Left lung (tissue), 4 donors: ENCODE measurements at regions not wholly inside any gene's neighbourhood (a gene's known extent, or its start where the extent isn't known, plus 50 kb on each side); places are given as distances from the start of the nearest gene placed in this dataset.

ENCODE experiments used
- ATAC-seq: fragments of 200-7000 bp; cut with Tn5 transposase; one replicate; pipeline ENCODE4 v1.9.1; 2020; ENCODE audit warnings: moderate library complexity
- DNase-seq, 4 donors: peaks; one replicate each; pipeline ENCODE4 v3.0.0-alpha.2; 2013 to 2020
- H3K27ac ChIP-seq, 2 donors: fragments of 200-600 bp; sonication (generic) in 1 of 2; one replicate each; pipeline versions ENCODE4 v1.5.0 to v1.8.0; 2020 to 2021
- H3K27me3 ChIP-seq, 2 donors: fragments of 200-600 bp; sonication (generic) in 1 of 2; one replicate each; pipeline versions ENCODE4 v1.5.0 to v1.8.0; 2020 to 2021
- H3K36me3 ChIP-seq, 2 donors: fragments of 200-600 bp; sonication (generic) in 1 of 2; one replicate each; pipeline versions ENCODE4 v1.5.0 to v1.8.0; 2020 to 2021
- H3K4me1 ChIP-seq, 2 donors: fragments of 200-600 bp; one replicate each; pipeline ENCODE4 v1.8.0; 2021
- H3K4me3 ChIP-seq, 2 donors: fragments of 200-600 bp; sonication (generic) in 1 of 2; one replicate each; pipeline versions ENCODE4 v1.5.0 to v1.8.0; 2020 to 2021; ENCODE audit warnings: mild to moderate bottlenecking in 1 of 2
- H3K9me3 ChIP-seq, 2 donors: fragments of 200-600 bp; sonication (generic) in 1 of 2; one replicate each; pipeline versions ENCODE4 v1.5.0 to v1.8.0; 2020 to 2021
- CTCF ChIP-seq, 2 donors: fragments of 200-600 bp; sonication (generic) in 1 of 2; IDR thresholded peaks; one replicate each; pipeline versions ENCODE4 v1.5.0 to v1.8.0; 2021; ENCODE audit warnings: antibody characterized with exemption in 2 of 2
- intact Hi-C, 2 donors: fragments of 100-400 bp; cut with DNase I; formaldehyde crosslinking; loops; one replicate each; pipeline versions ENCODE4 v1.11.2 to v1.14.2; 2022
- donor health status: DM: no; HTN: yes; CAD: no.
- donor health status: DM: no; HTN: no; CAD: no.

GRCh38 chr15:38626443-38627050, 61.9 kb upstream of the RASGRP1 start:
- TF ChIP-seq CTCF (IDR thresholded peaks at IDR 0.05), result no peak
- no peaks in the 10 kb centered on the region for H3K27me3 ChIP-seq
- no peak overlapping the region for H3K4me3 ChIP-seq
- intact Hi-C loops, result no loop called here
- no peak for DNase-seq
- H3K27ac ChIP-seq, result no peak overlapping the region
- ATAC-seq, result peak; percentile 19
- H3K4me1 ChIP-seq, result peaks cover 2 to 4% of the 10 kb centered on the region in 2 donors
- no peaks in the 10 kb centered on the region for H3K9me3 ChIP-seq
- no peaks in the 10 kb centered on the region for H3K36me3 ChIP-seq

- no peak for ATAC-seq
These were observed 63.2 kb upstream of the RASGRP1 start for GRCh38 chr15:38627689-38628277.

GRCh38 chr15:38631119-38632075, 66.8 kb upstream of the RASGRP1 start:
- H3K4me3 ChIP-seq, result no peak overlapping the region
- peaks cover 0 to 1% of the 10 kb centered on the region in 2 donors for H3K4me1 ChIP-seq
- TF ChIP-seq CTCF (IDR thresholded peaks at IDR 0.05), result no peak
- H3K36me3 ChIP-seq, result no peaks in the 10 kb centered on the region
- DNase-seq (no peak), ATAC-seq (peak; percentile 50)
- H3K9me3 ChIP-seq, result no peaks in the 10 kb centered on the region
- no peak overlapping the region for H3K27ac ChIP-seq
- intact Hi-C loops, result no loop called here
- H3K27me3 ChIP-seq, result no peaks in the 10 kb centered on the region

More at GRCh38 chr15:38627689-38628277, 63.2 kb upstream of the RASGRP1 start:
- H3K4me3 ChIP-seq, result no peak overlapping the region
- no peaks in the 10 kb centered on the region for H3K9me3 ChIP-seq
- no peak overlapping the region for H3K27ac ChIP-seq
- intact Hi-C loops, result no loop called here
- no peaks in the 10 kb centered on the region for H3K36me3 ChIP-seq
- peaks cover 2 to 4% of the 10 kb centered on the region in 2 donors for H3K4me1 ChIP-seq
- no peak for TF ChIP-seq CTCF (IDR thresholded peaks at IDR 0.05)
- no peak for DNase-seq
- no peaks in the 10 kb centered on the region for H3K27me3 ChIP-seq

DNA sequence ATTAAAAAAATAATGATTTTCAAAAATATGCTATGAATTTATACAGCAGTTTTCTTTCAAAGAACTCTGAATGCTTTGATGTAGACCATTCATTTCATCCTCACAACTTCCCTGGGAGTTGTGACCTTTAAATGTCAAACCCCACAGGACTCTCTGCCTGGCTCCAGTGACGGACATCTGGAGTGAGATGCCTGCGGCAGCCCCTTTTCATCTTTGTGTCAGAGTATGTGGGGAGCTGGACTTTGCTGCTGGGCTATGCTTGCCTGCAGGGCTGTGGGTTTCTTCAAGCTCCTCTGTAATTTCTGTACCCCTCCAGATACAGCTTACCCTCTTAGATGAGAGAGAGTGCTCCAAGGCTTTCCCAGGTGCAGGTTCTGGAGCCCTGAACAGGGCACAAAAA, 70.6 kb upstream of the RASGRP1 start:
- no peaks in the 10 kb centered on the region for H3K36me3 ChIP-seq
- intact Hi-C loops, result no loop called here
- H3K27ac ChIP-seq, result no peak overlapping the region
- no peaks in the 10 kb centered on the region for H3K27me3 ChIP-seq
- H3K4me1 ChIP-seq, result no peaks in the 10 kb centered on the region
- no peak overlapping the region for H3K4me3 ChIP-seq
- H3K9me3 ChIP-seq, result no peaks in the 10 kb centered on the region
- ATAC-seq (no peak), DNase-seq (no peak)
- no peak for TF ChIP-seq CTCF (IDR thresholded peaks at IDR 0.05)

- no peaks in the 10 kb centered on the region for H3K36me3 ChIP-seq
- DNase-seq (no peak), ATAC-seq (no peak)
- no peaks in the 10 kb centered on the region for H3K27me3 ChIP-seq
- no peaks in the 10 kb centered on the region for H3K9me3 ChIP-seq
- no peaks in the 10 kb centered on the region for H3K4me1 ChIP-seq
- H3K4me3 ChIP-seq, result no peak overlapping the region
- intact Hi-C loops, result no loop called here
- H3K27ac ChIP-seq, result no peak overlapping the region
- TF ChIP-seq CTCF (IDR thresholded peaks at IDR 0.05), result no peak
These were observed 72.0 kb upstream of the RASGRP1 start for GRCh38 chr15:38636597-38636996.
